ENCODE measurements at regions not wholly inside any gene's neighbourhood (a gene's known extent, or its start where the extent isn't known, plus 50 kb on each side); places are given as distances from the start of the nearest gene placed in this dataset.

- no peak for DNase-seq (ENCODE audit: low spot score)
- in situ Hi-C loops (cut with HindIII; ENCODE audit: low sequenced_read_pairs) = no loop called here
Measured at GRCh38 chr1:14479865-14480264, 118.6 kb upstream of the KAZN start.

DNA sequence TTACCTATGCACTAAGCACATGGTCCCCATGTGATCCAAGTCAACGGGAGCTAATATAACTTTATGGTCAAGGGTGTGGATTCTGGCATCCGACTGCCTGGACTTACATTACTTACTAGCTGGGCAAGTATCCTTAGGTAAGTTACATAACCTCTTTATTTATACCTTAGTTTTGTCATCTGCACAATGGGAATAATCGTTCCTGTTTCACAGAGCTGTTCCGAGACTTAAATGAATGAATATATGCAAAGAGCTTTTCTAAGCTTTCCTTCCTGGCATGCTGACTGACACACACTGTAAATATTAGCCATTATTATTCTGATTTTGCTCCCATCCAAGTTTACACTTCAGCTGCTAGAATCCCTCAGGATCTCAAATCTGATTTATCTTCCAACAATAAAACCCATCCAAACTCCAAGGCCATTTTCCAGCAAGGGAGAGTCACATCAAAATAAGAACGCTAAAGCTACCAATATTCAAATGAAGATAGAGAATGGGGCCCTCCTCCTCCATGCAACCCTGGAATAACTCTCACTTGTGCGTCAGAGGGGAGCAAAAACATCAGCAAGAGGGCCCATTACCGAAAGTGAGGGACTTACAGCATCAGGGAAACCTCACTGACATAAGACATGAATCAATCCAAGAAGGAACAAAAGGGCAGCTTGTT is 115.6 kb upstream of the KAZN start:
- in situ Hi-C loops (cut with HindIII; ENCODE audit: low sequenced_read_pairs) = no loop called here
- DNase-seq (ENCODE audit: low spot score) = no peak

GRCh38 chr1:14485285-14485684 is 113.2 kb upstream of the KAZN start:
- in situ Hi-C loops (cut with HindIII; ENCODE audit: low sequenced_read_pairs) = no loop called here

DNA sequence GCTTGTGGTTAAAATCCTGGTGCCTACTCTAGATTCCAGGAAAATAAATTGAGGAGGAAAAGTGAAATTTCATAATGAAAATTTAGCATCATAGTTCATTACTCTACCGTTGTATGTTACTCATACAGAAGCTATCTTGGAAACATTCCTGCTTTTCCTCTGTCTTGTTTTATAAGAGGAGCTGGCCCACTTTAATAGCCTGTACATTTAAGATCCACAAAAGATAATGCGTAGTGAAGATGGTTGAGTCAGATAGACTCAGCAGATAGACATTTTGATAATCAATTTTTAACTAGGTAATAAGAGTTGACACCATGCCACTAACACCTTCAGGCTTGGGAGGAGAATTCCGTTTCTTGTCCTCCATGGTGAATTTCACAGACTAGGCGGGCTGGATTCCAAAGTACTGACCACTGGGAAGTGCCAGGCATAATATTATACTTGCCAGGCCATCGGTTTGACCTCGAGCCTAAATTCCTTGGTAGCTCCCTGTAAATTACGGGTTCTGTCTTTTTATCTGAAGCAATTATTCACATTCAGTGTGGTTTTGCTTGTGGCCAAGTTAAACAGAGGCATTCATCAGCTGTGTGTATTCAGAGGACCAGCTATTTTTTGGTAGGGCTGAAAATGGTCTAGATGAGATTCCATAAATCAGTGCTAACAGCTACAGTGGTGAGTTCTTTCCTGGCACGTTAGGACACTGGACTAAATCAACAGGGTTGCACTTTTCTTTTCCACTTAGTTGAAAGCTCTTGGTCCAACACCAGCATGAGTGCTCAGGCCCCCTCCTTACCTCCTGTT is 111.9 kb upstream of the KAZN start:
- no peak for DNase-seq (ENCODE audit: low spot score)
- in situ Hi-C loops (cut with HindIII; ENCODE audit: low sequenced_read_pairs) = no loop called here

More at GRCh38 chr1:14485285-14485684, 113.2 kb upstream of the KAZN start:
- DNase-seq (ENCODE audit: low spot score) = no peak

GRCh38 chr1:14487671-14488070 is 110.8 kb upstream of the KAZN start:
- DNase-seq (ENCODE audit: low spot score) = no peak
- in situ Hi-C loops (cut with HindIII; ENCODE audit: low sequenced_read_pairs) = no loop called here

- in situ Hi-C loops (cut with HindIII; ENCODE audit: low sequenced_read_pairs) = no loop called here
- DNase-seq (ENCODE audit: low spot score) = no peak
Measured at GRCh38 chr1:14494911-14495310, 103.6 kb upstream of the KAZN start.

DNA sequence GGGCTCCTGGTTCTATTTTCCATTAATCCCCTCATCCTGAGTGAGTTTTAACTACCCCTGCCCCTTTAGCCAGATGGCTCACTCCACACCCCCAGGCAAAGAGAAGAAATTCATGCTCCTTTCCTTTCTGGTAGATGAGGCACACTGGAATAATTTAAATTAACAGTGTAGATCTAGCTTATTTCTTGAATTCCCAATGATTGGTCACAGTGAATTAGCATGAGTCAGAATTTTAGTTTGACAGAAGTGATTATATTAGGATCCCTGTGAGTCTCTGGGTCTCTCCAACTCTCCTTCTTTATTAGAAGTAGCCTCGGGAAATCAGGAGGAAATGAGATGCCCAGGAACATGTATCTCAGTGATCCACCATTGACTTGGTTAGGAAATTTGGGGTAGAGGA is 103.1 kb upstream of the KAZN start:
- DNase-seq (ENCODE audit: low spot score) = no peak
- in situ Hi-C loops (cut with HindIII; ENCODE audit: low sequenced_read_pairs) = no loop called here

- in situ Hi-C loops (cut with HindIII; ENCODE audit: low sequenced_read_pairs) = no loop called here
- DNase-seq (ENCODE audit: low spot score) = no peak
Measured at GRCh38 chr1:14495996-14496395, 102.5 kb upstream of the KAZN start.

GRCh38 chr1:14498839-14499238 is 99.6 kb upstream of the KAZN start:
- no peak for DNase-seq (ENCODE audit: low spot score)
- in situ Hi-C loops (cut with HindIII; ENCODE audit: low sequenced_read_pairs) = no loop called here

DNA sequence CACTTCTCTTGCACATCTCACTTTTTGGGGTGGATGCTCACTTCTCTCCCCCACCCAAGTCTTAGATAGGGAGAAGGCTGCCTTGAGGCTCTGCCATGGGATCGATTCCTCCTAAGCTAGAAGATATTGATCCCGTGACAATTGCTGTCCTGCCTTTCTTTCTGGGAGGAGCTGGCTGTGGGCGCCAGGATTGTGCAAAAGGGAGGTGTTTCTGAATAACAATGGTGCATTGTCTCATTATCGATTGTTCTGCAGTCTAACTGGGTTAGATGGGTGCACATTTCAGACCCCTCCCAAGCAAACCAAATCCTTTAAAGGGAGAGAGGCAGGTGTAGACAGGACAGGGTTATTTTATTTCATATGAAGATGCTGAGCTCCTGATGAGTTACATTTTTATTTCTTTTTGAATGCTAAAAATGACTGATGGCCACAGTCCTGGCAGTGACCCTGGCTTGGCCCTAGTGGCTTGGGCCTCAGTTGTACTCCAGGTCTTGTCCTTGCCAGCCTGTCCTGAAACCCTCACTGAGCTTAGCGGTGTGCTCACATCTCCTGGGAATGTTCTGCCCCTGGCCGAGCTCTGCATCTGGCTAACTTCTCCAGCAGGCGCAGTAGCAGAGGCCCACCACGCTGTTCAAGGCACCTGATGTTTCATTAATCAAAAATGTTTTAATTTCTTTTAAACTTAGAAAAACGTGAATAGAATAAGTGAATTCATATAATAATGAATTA is 99.0 kb upstream of the KAZN start:
- DNase-seq (ENCODE audit: low spot score) = no peak
- in situ Hi-C loops (cut with HindIII; ENCODE audit: low sequenced_read_pairs) = no loop called here

GRCh38 chr1:14500041-14500440 is 98.4 kb upstream of the KAZN start:
- DNase-seq (ENCODE audit: low spot score) = no peak
- in situ Hi-C loops (cut with HindIII; ENCODE audit: low sequenced_read_pairs) = no loop called here

- no peak for DNase-seq (ENCODE audit: low spot score)
- in situ Hi-C loops (cut with HindIII; ENCODE audit: low sequenced_read_pairs) = no loop called here
Measured at GRCh38 chr1:14500912-14501311, 97.6 kb upstream of the KAZN start.

DNA sequence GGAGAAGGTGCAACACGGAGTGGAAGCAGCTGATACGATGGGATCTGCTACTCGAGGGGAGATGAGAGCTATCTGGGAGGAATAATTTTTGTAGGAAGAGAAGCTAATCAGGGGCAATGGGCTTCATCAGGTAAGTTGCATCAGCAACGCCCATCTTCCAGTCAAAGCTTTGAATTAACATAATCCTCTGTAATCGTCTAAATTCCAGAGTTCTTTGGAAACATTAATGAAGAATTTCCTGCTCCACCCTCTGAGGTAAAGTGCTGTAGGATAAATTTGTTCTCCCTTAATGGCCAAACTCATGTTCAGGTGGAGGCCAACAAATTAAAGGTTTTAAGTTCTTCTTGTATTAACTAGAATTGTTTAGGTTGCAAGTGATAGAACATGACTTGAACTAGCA is 94.0 kb upstream of the KAZN start:
- in situ Hi-C loops (cut with HindIII; ENCODE audit: low sequenced_read_pairs) = no loop called here

GRCh38 chr1:14506471-14507255 is 91.8 kb upstream of the KAZN start:
- in situ Hi-C loops (cut with HindIII; ENCODE audit: low sequenced_read_pairs) = no loop called here
- no peak for DNase-seq (ENCODE audit: low spot score)

More for the DNA sequence above, 94.0 kb upstream of the KAZN start:
- DNase-seq (ENCODE audit: low spot score) = no peak

DNA sequence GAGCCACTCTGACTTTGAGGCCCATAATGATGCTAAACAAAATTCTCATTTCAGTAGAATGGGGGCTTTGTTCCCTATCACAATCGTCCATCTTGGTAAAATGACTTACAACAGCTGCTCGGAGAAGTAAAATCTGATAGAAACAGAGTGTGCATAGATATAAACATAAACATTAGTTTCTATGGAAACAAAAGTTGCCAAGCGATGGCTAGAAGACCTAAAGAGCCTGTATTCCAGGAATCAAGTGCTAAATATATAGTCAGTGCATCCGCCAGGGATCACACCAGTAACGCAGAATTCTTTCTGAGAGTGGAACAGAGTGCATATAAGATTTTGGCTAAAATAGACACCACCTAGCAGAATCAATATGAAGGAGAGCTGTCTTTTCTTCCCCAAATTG is 91.2 kb upstream of the KAZN start:
- DNase-seq (ENCODE audit: low spot score) = no peak
- in situ Hi-C loops (cut with HindIII; ENCODE audit: low sequenced_read_pairs) = no loop called here

DNA sequence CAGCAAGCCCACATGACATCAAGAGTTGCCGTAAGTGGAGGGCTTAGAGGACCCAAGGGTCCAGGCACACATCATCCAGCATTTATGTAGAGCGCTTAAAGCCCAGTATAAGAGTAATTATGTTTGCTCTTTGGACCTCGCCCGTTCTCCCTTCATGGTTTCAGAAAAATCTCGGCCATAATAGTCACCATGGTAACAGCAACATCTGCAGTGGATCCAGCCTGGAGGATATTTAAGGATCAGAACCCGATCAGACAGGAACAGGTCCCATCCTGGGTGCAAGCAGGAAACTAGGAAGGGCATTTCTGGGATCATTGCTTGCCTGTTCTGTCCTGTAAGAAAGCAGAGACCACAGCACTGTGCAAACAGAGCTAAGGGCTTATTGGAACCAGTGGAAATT is 89.9 kb upstream of the KAZN start:
- DNase-seq (ENCODE audit: low spot score) = no peak
- in situ Hi-C loops (cut with HindIII; ENCODE audit: low sequenced_read_pairs) = no loop called here

DNA sequence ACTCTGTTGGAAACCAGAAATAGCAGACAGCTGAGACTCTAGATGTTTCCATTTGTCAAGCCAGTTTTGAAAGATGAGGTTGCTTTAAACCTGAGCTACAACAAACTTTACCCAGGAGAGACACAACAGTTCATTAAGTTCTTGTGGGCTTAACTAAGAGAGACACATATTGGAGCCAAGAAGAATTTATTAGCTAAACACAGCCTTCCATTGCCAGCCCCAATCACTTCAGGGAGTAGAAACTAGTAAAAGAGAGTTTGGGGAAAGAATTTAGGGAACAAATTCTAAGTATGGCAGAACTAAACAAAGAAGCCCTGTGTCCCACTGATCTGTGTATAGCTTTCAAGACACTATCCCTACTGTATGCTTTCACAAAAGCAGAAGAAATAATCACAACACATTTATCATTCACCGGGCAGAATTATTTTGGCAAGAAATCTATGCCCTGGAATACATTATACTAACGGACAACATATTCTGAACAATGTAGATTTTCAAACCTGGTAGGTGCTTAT is 87.3 kb upstream of the KAZN start:
- DNase-seq (ENCODE audit: low spot score) = no peak
- in situ Hi-C loops (cut with HindIII; ENCODE audit: low sequenced_read_pairs) = no loop called here

DNA sequence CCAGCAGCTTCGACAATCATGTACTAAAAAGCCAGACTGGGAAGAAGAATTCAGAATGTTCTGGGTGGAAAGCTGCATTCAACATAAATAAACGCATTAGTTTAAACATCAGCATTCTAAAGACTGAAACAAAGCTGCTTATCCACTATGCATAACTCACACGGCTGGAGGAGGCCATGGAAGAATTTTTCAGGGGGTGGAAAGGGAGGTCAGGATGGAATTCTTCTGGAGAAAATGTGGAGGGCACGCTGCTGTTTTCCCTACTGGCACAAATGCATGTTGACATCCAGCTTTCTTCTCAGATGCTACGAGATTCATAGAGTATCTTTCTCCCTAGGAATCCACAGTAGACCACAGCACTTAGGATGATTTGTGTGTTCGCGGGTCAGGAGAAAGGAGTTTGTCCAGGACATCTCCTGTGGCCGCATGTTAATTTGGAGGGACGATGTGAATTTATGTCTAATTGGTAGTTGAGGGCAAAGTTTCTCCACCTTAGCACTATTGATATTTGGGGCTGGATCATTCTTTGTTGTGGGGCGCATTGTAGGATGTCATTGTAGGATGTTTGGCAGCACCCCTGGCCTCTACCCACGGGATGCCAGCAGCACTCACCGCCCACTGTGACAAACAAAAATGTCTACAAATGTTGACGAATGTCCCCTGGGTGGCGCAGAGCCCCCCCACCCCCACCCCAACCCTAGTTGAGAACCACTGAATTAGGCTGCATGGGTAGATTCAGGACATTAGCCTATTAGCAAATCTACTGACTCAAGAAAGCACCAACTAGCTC is 86.5 kb upstream of the KAZN start:
- DNase-seq (ENCODE audit: low spot score) = no peak
- in situ Hi-C loops (cut with HindIII; ENCODE audit: low sequenced_read_pairs) = no loop called here

DNA sequence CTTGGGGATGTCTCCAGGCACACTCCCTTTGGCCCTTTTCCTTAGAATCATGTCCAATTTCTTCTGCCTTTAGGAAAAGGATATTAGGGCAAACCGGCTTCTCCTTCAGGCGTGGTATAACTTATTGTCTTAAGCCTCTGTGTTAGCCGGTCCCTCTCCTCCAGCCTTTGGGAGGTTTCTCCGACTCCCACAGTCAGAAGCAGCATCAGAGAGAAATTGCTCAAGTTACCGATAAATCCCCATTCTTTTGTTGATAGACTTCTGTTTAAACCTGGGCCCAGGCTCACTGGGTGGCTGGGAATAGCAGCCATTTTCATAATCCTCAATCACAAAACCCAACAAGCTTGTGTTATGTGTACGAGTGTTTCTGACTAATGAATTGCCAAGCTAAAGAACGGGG is 85.4 kb upstream of the KAZN start:
- in situ Hi-C loops (cut with HindIII; ENCODE audit: low sequenced_read_pairs) = no loop called here
- no peak for DNase-seq (ENCODE audit: low spot score)

Data from G401 (cell line).